Peyer's patch (tissue), 4 donors: ENCODE measurements at regions not wholly inside any gene's neighbourhood (a gene's known extent, or its start where the extent isn't known, plus 50 kb on each side); places are given as distances from the start of the nearest gene placed in this dataset.

Experiments used
- DNase-seq, 3 donors: peaks; one replicate each; pipeline ENCODE4 v3.0.0-alpha.2; 2017 to 2019
- H3K27ac ChIP-seq, 4 donors: fragments of 200-600 bp; sonication (generic); one replicate each; pipeline ENCODE4 v1.5.1; 2016 to 2019
- H3K27me3 ChIP-seq, 2 donors: fragments of 200-600 bp; sonication (generic); one replicate each; pipeline ENCODE4 v1.5.1; 2019
- H3K36me3 ChIP-seq, 3 donors: fragments of 200-600 bp; sonication (generic); one replicate each; pipeline ENCODE4 v1.5.1; 2016 to 2019
- H3K4me1 ChIP-seq, 4 donors: fragments of 200-600 bp; sonication (generic); one replicate each; pipeline ENCODE4 v1.5.1; 2016 to 2019
- H3K4me3 ChIP-seq, 4 donors: fragments of 200-600 bp; sonication (generic); 1 replicate in 3 of 4; 2 replicates in 1 of 4; pipeline ENCODE4 v1.5.1; 2016 to 2019; ENCODE audit warnings: mild to moderate bottlenecking in 1 of 4
- H3K9me3 ChIP-seq, 4 donors: fragments of 200-600 bp; sonication (generic); one replicate each; pipeline ENCODE4 v1.5.1; 2016 to 2019; ENCODE audit warnings: mild to moderate bottlenecking in 1 of 4
- POLR2A ChIP-seq, 2 donors: fragments of 450-650 bp; IDR thresholded peaks; one replicate each; pipeline ENCODE4 v1.5.1; 2017; ENCODE audit warnings: antibody characterized with exemption in 2 of 2, mild to moderate bottlenecking in 2 of 2, moderate library complexity in 2 of 2
- TF ChIP-seq, protein P1 (sequence below), 6 experiments: fragments of 450-650 bp in 4 of 6; fragments of 200-600 bp in 2 of 6; sonication (generic) in 1 of 6; IDR thresholded peaks; one replicate each; pipeline ENCODE4 v1.5.1; 2017 to 2019; ENCODE audit warnings: antibody characterized with exemption in 6 of 6, mild to moderate bottlenecking in 3 of 6, moderate library complexity in 1 of 6

DNA sequence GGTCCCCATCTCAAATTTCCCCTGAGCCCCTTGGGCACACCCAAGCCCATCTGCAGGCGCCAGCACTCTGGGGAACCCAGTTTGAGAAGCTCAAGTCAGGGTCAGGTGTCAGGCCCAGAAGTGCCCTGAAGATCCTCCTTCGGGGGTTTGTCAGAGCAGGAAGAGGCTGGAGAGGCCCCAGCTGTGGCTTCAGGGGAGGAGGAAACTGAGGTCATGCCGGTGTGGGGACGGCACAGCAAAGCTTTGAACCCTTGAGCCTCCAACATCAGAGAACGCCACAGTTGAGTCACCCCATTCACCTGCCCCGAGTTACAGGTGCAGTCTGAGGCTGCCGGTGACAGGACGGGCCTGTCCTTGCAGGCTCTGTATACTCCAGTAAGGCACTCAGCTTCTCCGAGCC is 140.2 kb upstream of the CIBAR2 start:
- Histone ChIP-seq H3K27me3 (no peaks in the 10 kb centered on the region), H3K4me3 (no peak overlapping the region), H3K27ac (no peak overlapping the region), H3K9me3 (no peaks in the 10 kb centered on the region), H3K4me1 (no peaks in the 10 kb centered on the region), H3K36me3 (no peaks in the 10 kb centered on the region)
- DNase-seq = no peak
- TF ChIP-seq, protein P1, sequence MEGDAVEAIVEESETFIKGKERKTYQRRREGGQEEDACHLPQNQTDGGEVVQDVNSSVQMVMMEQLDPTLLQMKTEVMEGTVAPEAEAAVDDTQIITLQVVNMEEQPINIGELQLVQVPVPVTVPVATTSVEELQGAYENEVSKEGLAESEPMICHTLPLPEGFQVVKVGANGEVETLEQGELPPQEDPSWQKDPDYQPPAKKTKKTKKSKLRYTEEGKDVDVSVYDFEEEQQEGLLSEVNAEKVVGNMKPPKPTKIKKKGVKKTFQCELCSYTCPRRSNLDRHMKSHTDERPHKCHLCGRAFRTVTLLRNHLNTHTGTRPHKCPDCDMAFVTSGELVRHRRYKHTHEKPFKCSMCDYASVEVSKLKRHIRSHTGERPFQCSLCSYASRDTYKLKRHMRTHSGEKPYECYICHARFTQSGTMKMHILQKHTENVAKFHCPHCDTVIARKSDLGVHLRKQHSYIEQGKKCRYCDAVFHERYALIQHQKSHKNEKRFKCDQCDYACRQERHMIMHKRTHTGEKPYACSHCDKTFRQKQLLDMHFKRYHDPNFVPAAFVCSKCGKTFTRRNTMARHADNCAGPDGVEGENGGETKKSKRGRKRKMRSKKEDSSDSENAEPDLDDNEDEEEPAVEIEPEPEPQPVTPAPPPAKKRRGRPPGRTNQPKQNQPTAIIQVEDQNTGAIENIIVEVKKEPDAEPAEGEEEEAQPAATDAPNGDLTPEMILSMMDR (IDR thresholded peaks at IDR 0.05) = no peak
- no peak for TF ChIP-seq POLR2A (IDR thresholded peaks at IDR 0.05)

DNA sequence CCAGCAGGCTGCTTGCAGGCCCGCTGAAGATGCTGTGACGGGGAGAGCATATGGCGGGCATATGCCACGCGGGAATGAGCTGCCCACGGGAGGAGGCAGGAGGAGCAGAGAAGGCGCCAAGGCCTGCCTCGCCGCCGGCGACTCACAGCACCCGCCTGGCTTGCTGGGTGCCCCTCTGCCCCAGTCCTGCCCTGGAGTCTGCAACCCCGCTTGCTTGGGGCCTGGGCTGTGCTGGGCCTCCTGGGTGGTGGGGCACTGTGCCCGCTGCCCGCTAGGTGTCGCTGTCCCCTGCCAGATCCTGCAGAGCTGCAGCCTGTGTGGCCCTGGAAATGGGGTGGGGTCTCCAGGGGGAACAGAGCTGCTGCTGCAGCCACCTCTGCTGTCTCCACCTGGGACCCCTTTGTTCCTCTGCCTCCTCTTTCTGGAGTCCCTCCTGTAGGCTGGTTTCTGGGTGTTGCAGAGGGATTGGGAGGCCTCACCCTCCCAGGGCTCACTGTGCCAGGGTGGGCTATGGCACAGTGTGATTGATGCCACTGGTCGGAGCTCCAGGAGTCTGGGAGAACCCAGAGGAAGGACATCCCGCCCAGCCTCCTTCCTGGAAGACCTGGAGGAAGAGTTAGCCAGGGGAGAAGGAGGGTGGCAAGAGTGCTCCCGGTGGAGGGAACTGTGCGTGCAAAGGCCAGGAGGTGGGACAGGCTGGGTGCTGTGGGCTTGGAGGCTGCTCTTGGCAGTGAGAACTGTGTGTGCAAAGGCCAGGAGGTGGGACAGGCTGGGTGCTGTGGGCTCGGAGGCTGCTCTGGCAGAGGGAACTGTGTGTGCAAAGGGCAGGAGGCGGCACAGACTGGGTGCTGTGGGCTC is 141.0 kb upstream of the CIBAR2 start:
- Histone ChIP-seq H3K27ac (no peak overlapping the region), H3K4me3 (no peak overlapping the region), H3K36me3 (no peaks in the 10 kb centered on the region), H3K27me3 (no peaks in the 10 kb centered on the region), H3K9me3 (no peaks in the 10 kb centered on the region), H3K4me1 (no peaks in the 10 kb centered on the region)
- DNase-seq = peak; percentile 27 to 80 (median 79)
- TF ChIP-seq, protein P1 (IDR thresholded peaks at IDR 0.05) = peak; percentile 65 to 92 (median 78)
- no peak for TF ChIP-seq POLR2A (IDR thresholded peaks at IDR 0.05)

DNA sequence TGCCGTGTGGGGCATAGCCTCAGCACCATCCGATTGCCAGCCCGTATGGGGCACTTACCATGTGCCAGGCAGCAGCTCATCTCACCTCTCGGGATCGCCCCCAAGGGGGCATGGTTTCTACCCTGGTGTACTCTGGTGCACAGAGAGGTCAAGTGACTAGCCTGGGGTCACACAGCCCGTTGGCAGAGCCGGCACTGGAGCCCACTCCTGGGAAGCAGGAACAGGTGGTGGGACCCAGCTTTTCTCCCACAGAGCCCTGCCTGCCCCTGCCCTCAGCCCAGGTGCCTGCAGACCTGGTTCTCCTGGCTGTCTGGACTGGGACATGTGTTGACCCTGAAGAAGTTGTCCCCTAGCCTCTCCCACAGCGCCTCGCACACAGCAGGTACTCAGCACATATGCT is 141.8 kb upstream of the CIBAR2 start:
- no peak overlapping the region for H3K4me3 ChIP-seq
- no peaks in the 10 kb centered on the region for H3K4me1 ChIP-seq
- DNase-seq = no peak
- H3K27ac ChIP-seq = no peak overlapping the region
- H3K9me3 ChIP-seq = no peaks in the 10 kb centered on the region
- no peaks in the 10 kb centered on the region for H3K27me3 ChIP-seq
- no peaks in the 10 kb centered on the region for H3K36me3 ChIP-seq
- no peak for TF ChIP-seq POLR2A (IDR thresholded peaks at IDR 0.05)
- TF ChIP-seq, protein P1 (IDR thresholded peaks at IDR 0.05) = no peak

DNA sequence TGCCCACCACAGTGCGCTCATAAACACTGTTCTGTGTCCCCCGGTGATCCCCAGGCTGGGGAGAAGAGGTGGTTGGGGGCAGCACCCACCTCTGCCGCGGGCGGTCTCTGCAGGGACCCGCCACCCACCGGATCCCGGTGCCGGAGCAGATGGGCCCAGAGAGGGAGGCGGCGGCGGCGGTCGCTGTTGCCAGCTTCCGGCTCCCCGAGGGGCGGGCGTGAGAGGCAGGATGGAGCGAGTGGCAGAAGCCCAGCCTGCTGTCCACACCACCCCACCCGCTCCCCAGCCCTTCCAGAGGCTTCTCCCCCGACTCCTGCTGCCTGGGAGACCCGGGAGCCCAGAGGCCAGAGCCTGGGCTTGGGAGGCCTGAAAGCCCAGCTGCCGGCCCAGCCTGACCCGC is 142.6 kb upstream of the CIBAR2 start:
- TF ChIP-seq, protein P1 (IDR thresholded peaks at IDR 0.05) = no peak
- TF ChIP-seq POLR2A (IDR thresholded peaks at IDR 0.05) = no peak
- H3K4me3 ChIP-seq = no peak overlapping the region
- H3K27me3 ChIP-seq = no peaks in the 10 kb centered on the region
- H3K9me3 ChIP-seq = no peaks in the 10 kb centered on the region
- no peaks in the 10 kb centered on the region for H3K4me1 ChIP-seq
- no peaks in the 10 kb centered on the region for H3K36me3 ChIP-seq
- no peak for DNase-seq
- no peak overlapping the region for H3K27ac ChIP-seq

DNA sequence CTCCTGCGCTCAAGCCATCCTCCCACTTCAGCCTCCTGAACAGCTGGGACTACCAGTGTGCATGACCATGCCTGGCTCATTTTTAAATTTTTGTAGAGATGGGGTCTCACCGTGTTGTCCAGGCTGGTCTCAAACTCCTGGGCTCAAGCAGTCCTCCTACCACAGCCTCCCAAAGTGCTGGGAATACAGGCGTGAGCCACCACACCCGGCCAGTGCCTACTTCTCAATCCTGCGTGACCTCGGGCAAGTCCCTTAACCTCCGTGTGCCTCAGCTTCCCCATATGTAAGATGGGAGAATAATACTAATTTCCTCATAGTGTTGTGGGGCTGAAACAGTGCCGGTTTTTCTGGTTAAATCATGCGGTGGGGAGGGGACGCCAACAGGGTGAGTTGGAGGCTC is 143.5 kb upstream of the CIBAR2 start:
- no peak overlapping the region for H3K4me3 ChIP-seq
- no peak for DNase-seq
- no peak for TF ChIP-seq POLR2A (IDR thresholded peaks at IDR 0.05)

DNA sequence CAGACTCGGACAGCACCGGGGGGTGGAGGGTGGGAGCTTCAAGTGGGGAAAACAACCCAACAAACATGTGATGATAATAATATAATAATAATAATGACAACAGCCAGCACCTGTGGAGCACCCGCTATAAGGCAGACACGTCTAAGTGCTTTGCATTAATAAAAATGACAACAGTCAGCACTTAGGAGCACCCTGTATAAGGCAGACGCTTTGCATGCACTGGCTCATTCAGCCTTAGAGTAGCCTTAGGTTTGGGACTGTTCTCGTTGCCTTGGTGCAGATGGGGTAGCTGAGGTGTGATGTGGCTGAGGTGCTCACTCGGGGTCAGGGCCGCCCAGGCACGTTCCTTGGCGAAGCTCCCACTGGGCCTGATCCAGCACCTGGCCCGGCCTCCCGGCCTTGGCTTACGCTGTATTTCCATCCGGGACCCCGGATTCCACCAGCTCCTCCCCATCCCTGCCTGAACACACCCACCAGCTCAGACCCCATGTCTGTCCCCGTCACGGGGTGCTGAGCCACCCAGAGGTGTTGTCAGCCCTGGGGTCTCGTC is 144.0 kb upstream of the CIBAR2 start:
- no peaks in the 10 kb centered on the region for H3K27me3 ChIP-seq
- no peaks in the 10 kb centered on the region for H3K4me1 ChIP-seq
- no peaks in the 10 kb centered on the region for H3K9me3 ChIP-seq
- H3K27ac ChIP-seq = no peak overlapping the region
- TF ChIP-seq, protein P1 (IDR thresholded peaks at IDR 0.05) = no peak
- no peak for TF ChIP-seq POLR2A (IDR thresholded peaks at IDR 0.05)
- no peak for DNase-seq
- H3K4me3 ChIP-seq = no peak overlapping the region
- H3K36me3 ChIP-seq = no peaks in the 10 kb centered on the region

More for the DNA sequence above, 143.5 kb upstream of the CIBAR2 start:
- H3K9me3 ChIP-seq = no peaks in the 10 kb centered on the region
- H3K36me3 ChIP-seq = no peaks in the 10 kb centered on the region
- H3K27me3 ChIP-seq = no peaks in the 10 kb centered on the region
- H3K27ac ChIP-seq = no peak overlapping the region
- H3K4me1 ChIP-seq = no peaks in the 10 kb centered on the region
